HCT116 (cell line): ENCODE measurements at regions not wholly inside any gene's neighbourhood (a gene's known extent, or its start where the extent isn't known, plus 50 kb on each side); places are given as distances from the start of the nearest gene placed in this dataset.

ENCODE experiments used
- ATAC-seq: fragments of 200-7000 bp; cut with Tn5 transposase; 2 replicates; pipeline ENCODE4 v1.9.1; 2020; ENCODE audit warnings: mild to moderate bottlenecking, moderate library complexity
- BruUV-seq: library from RNA; stranded (reverse); fragments of 400-500 nt; replicated peaks from 2 replicates; lab custom pipeline; 2021; lab: Mats Ljungman, UMichigan
- CTCF ChIA-PET: fragments of 300-600 bp; sonication (Branson Sonifier 250); formaldehyde crosslinking; loops from one replicate; lab custom pipeline; 2021; ENCODE audit warnings: antibody characterized with exemption; lab: Charles Lee
- POLR2A ChIA-PET: fragments of 300-600, 350-600 bp; sonication (Branson Sonifier 250); formaldehyde crosslinking; loops from one replicate; lab custom pipeline; 2021; ENCODE audit warnings: antibody characterized with exemption; lab: Charles Lee
- RAD21 ChIA-PET, 2 experiments: fragments of 300-600 bp; sonication (Branson Sonifier 250); formaldehyde crosslinking; loops; one replicate each; lab custom pipeline; 2023; ENCODE audit warnings: low total read pairs in 2 of 2; ENCODE audit not compliant: uncharacterized antibody in 2 of 2, unreplicated experiment in 2 of 2, low non-redundant PET in 1 of 2; lab: Charles Lee
- DNase-seq: peaks from one replicate; pipeline ENCODE4 v3.0.0-alpha.2; 2010; ENCODE audit warnings: low read depth, low spot score
- H2AFZ ChIP-seq: fragments of 200-600 bp; shearing (Covaris generic), sonication (generic); 2 replicates; pipeline ENCODE4 v1.6.1; 2017; ENCODE audit warnings: low read depth, mixed run types, mixed read lengths, antibody characterized with exemption, low read length; ENCODE audit not compliant: poor library complexity, severe bottlenecking
- H3K27ac ChIP-seq: 2 replicates; pipeline ENCODE4 v1.5.1; 2012; ENCODE audit warnings: low read depth, low read length
- H3K27me3 ChIP-seq: fragments of 200-600 bp; sonication (generic); 2 replicates; pipeline ENCODE4 v1.6.1; 2016; ENCODE audit warnings: mixed run types, low read length, mixed read lengths; ENCODE audit not compliant: insufficient read depth
- H3K36me3 ChIP-seq, 2 experiments: fragments of 200-500 bp in 1 of 2; fragments of 200-600 bp in 1 of 2; sonication (Bioruptor generic) in 1 of 2; sonication (generic) in 1 of 2; 2 replicates each; pipeline versions ENCODE4 v1.5.1 to v1.6.1; 2014 to 2016; ENCODE audit warnings: low read length in 2 of 2, inconsistent platforms in 1 of 2, mixed read lengths in 1 of 2, mixed run types in 1 of 2; ENCODE audit not compliant: insufficient read depth in 2 of 2, control insufficient read depth in 1 of 2
- H3K4me1 ChIP-seq, 2 experiments: fragments of 200-600 bp in 1 of 2; sonication (generic) in 1 of 2; 2 replicates each; pipeline versions ENCODE4 v1.5.1 to v1.6.1; 2012 to 2017; ENCODE audit warnings: low read length in 2 of 2, inconsistent platforms in 1 of 2, mild to moderate bottlenecking in 1 of 2, mixed read lengths in 1 of 2, mixed run types in 1 of 2, moderate library complexity in 1 of 2; ENCODE audit not compliant: insufficient read depth in 2 of 2, control insufficient read depth in 1 of 2
- H3K4me2 ChIP-seq: fragments of 200-600 bp; sonication (generic); 2 replicates; pipeline ENCODE4 v1.6.1; 2017; ENCODE audit warnings: mixed run types, low read length, mixed read lengths
- H3K4me3 ChIP-seq, 2 experiments: fragments of 200-600 bp in 1 of 2; sonication (generic) in 1 of 2; replicated peaks in 1 of 2; 2 replicates each; pipeline ENCODE4 v1.5.1; 2011 to 2016; ENCODE audit warnings: low read length in 2 of 2, control low read depth in 1 of 2, low read depth in 1 of 2, mild to moderate bottlenecking in 1 of 2, mixed read lengths in 1 of 2, mixed run types in 1 of 2
- H3K79me2 ChIP-seq: fragments of 200-600 bp; sonication (generic); 2 replicates; pipeline ENCODE4 v1.6.1; 2017; ENCODE audit warnings: mild to moderate bottlenecking, mixed run types, low read length, moderate library complexity, mixed read lengths; ENCODE audit not compliant: insufficient read depth
- H3K9ac ChIP-seq: fragments of 200-600 bp; sonication (generic); 2 replicates; pipeline ENCODE4 v1.6.1; 2016; ENCODE audit warnings: low read length, mixed read lengths
- H3K9me2 ChIP-seq: fragments of 200-600 bp; sonication (generic), shearing (Covaris generic); 2 replicates; pipeline ENCODE4 v1.6.1; 2017; ENCODE audit warnings: mixed run types, mild to moderate bottlenecking, moderate library complexity; ENCODE audit not compliant: insufficient read depth
- H3K9me3 ChIP-seq, 2 experiments: fragments of 200-500 bp in 1 of 2; fragments of 200-600 bp in 1 of 2; sonication (Bioruptor generic) in 1 of 2; sonication (generic) in 1 of 2; 2 replicates each; pipeline ENCODE4 v1.6.1; 2014 to 2017; ENCODE audit warnings: low read length in 2 of 2, mixed read lengths in 2 of 2, inconsistent platforms in 1 of 2, low read depth in 1 of 2, mild to moderate bottlenecking in 1 of 2, mixed run types in 1 of 2, moderate library complexity in 1 of 2; ENCODE audit not compliant: control insufficient read depth in 1 of 2, insufficient read depth in 1 of 2
- H4K20me1 ChIP-seq: fragments of 200-600 bp; sonication (generic), shearing (Covaris generic); 2 replicates; pipeline ENCODE4 v1.6.1; 2017; ENCODE audit warnings: mixed run types, mild to moderate bottlenecking, moderate library complexity; ENCODE audit not compliant: insufficient read depth
- CBX3 ChIP-seq: IDR thresholded peaks from 2 replicates; pipeline ENCODE4 v1.6.1; 2012; ENCODE audit warnings: low read depth
- CEBPB ChIP-seq: IDR thresholded peaks from 2 replicates; pipeline ENCODE4 v1.6.1; 2012; ENCODE audit warnings: low read depth
- CTCF ChIP-seq, 3 experiments: fragments of 200-600 bp in 1 of 3; sonication (generic) in 1 of 3; IDR thresholded peaks in 2 of 3; conservative IDR thresholded peaks in 1 of 3; 2 replicates each; pipeline ENCODE4 v1.5.1; 2012 to 2017; ENCODE audit warnings: low read depth in 2 of 3, low read length in 2 of 3, antibody characterized with exemption in 1 of 3, borderline replicate concordance in 1 of 3, control low read depth in 1 of 3, mild to moderate bottlenecking in 1 of 3, mixed read lengths in 1 of 3, mixed run types in 1 of 3, moderate library complexity in 1 of 3; ENCODE audit not compliant: insufficient read depth in 1 of 3
- EGR1 ChIP-seq: IDR thresholded peaks from 2 replicates; pipeline ENCODE4 v1.6.1; 2012; ENCODE audit warnings: low read depth
- ELF1 ChIP-seq: IDR thresholded peaks from 2 replicates; pipeline ENCODE4 v1.6.1; 2012; ENCODE audit warnings: low read depth, borderline replicate concordance
- EZH2phosphoT487 ChIP-seq: fragments of 200-600 bp; IDR thresholded peaks from 2 replicates; pipeline ENCODE4 v1.6.1; 2018; ENCODE audit warnings: antibody characterized with exemption, borderline replicate concordance
- FOSL1 ChIP-seq: IDR thresholded peaks from 2 replicates; pipeline ENCODE4 v1.6.1; 2012; ENCODE audit warnings: low read depth
- JUND ChIP-seq: IDR thresholded peaks from 2 replicates; pipeline ENCODE4 v1.6.1; 2012
- MAX ChIP-seq: IDR thresholded peaks from 2 replicates; pipeline ENCODE4 v1.6.1; 2012
- POLR2A ChIP-seq: IDR thresholded peaks from 2 replicates; pipeline ENCODE4 v1.7.0; 2011; ENCODE audit warnings: borderline replicate concordance; ENCODE audit not compliant: insufficient read depth, insufficient read length; ENCODE audit errors: extremely low read depth
- POLR2AphosphoS5 ChIP-seq: IDR thresholded peaks from 2 replicates; pipeline ENCODE4 v1.6.1; 2011; ENCODE audit warnings: mild to moderate bottlenecking, low read depth, low read length, moderate library complexity
- SIN3A ChIP-seq: IDR thresholded peaks from 2 replicates; pipeline ENCODE4 v1.6.1; 2012; ENCODE audit warnings: low read depth
- SP1 ChIP-seq: IDR thresholded peaks from 2 replicates; pipeline ENCODE4 v1.6.1; 2012; ENCODE audit warnings: low read depth
- SRF ChIP-seq: IDR thresholded peaks from 2 replicates; pipeline ENCODE4 v1.6.1; 2012; ENCODE audit warnings: low read depth
- TCF7L2 ChIP-seq: IDR thresholded peaks from 2 replicates; pipeline ENCODE4 v1.7.0; 2011; ENCODE audit warnings: borderline replicate concordance, inconsistent platforms; ENCODE audit not compliant: insufficient read depth, insufficient read length; ENCODE audit errors: extremely low read depth
- ZFX ChIP-seq: fragments of 450-650 bp; IDR thresholded peaks from 2 replicates; pipeline ENCODE4 v1.6.1; 2017
- ZNF274 ChIP-seq: fragments of 200-500 bp; sonication (Bioruptor generic); IDR thresholded peaks from 2 replicates; pipeline ENCODE4 v1.6.1; 2014; ENCODE audit warnings: mild to moderate bottlenecking, low read depth, low read length, inconsistent platforms
- intact Hi-C: fragments of 100-400 bp; cut with micrococcal nuclease; formaldehyde crosslinking; loops from 2 replicates; pipeline ENCODE4 v1.10.0; 2022
- TF ChIP-seq, protein P1 (sequence below): IDR thresholded peaks from 2 replicates; pipeline ENCODE4 v1.6.1; 2012

GRCh38 chr2:208570066-208570465 is 163.5 kb downstream of the PTH2R start:
- no peaks in the 10 kb centered on the region for H3K9me3 ChIP-seq
- H3K4me1 ChIP-seq: peaks cover 3 to 4% of the 10 kb centered on the region in 2 experiments; a peak in 2 of 4 replicates
- RAD21 ChIA-PET: no interaction called here
- POLR2A ChIA-PET: no interaction called here
- no peaks in the 10 kb centered on the region for H3K79me2 ChIP-seq
- DNase-seq (no peak), ATAC-seq (no peak)
- CTCF ChIA-PET: interaction anchor here (0.9 kb wide), 1 partner anchor 468 kb away, joined by 3 read pairs; no protein-coding TSS in a partner anchor
- no peak overlapping the region for H2AFZ ChIP-seq
- no peak overlapping the region for H3K9ac ChIP-seq
- intact Hi-C loops: loop anchor here (5.0 kb wide), 1 partner anchor 637 kb away; no protein-coding TSS in a partner anchor
- H3K27ac ChIP-seq: no peak overlapping the region
- no peak overlapping the region for H3K4me3 ChIP-seq
- TF ChIP-seq JUND (no peak), TCF7L2 (no peak), MAX (no peak), CEBPB (no peak), EGR1 (no peak), SIN3A (no peak), CTCF (IDR thresholded peaks at IDR 0.05 in 2 of 3, conservative IDR thresholded peaks at IDR 0.05 in 1 of 3; ENCODE audit: borderline replicate concordance in 1 of 3, insufficient read depth in 1 of 3, low read depth in 2 of 3, low read length in 2 of 3) (no peak), ELF1 (no peak), POLR2A (no peak), POLR2AphosphoS5 (no peak), FOSL1 (no peak), CBX3 (no peak), ZNF274 (no peak), ZFX (no peak), EZH2phosphoT487 (no peak), SRF (no peak), SP1 (no peak)
- TF ChIP-seq, protein P1, sequence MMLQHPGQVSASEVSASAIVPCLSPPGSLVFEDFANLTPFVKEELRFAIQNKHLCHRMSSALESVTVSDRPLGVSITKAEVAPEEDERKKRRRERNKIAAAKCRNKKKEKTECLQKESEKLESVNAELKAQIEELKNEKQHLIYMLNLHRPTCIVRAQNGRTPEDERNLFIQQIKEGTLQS: no peak
- H3K9me2 ChIP-seq: no peaks in the 10 kb centered on the region
- H3K4me2 ChIP-seq: 0 out of 2 replicates have a peak overlapping the region, but pooled peaks have one; percentile 45
- H4K20me1 ChIP-seq: no peaks in the 10 kb centered on the region
- no TSS peak for BruUV-seq
- no peaks in the 10 kb centered on the region for H3K36me3 ChIP-seq
- H3K27me3 ChIP-seq: peaks cover 15% of the 10 kb centered on the region; the same call in 1 of the 2 replicates
